ENCODE measurements at regions not wholly inside any gene's neighbourhood (a gene's known extent, or its start where the extent isn't known, plus 50 kb on each side); places are given as distances from the start of the nearest gene placed in this dataset.

DNA sequence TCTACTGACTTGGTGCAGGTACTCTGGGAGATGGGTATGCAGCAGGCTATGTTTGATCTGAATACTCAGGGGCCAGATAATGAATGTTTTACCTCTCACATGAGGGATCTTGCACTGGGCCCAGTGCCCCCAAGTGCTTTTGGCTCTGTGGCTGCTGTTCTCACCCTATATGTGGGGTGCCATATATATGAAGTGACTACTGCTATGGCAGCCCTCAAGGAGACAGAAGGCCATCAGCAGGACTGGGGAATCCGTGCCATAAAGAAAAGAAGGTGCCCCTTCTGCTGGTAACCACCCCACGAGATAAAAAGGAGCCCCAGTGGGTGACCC lies 302.1 kb downstream of the ZPLD1 start:
- H3K36me3 ChIP-seq (ENCODE audit: control insufficient read depth in 1 of 2, insufficient read depth in 2 of 2, low read length in 2 of 2), result no peaks in the 10 kb centered on the region
- no peaks in the 10 kb centered on the region for H3K9me3 ChIP-seq (ENCODE audit: control insufficient read depth in 1 of 2, low read length in 2 of 2)
- no peak overlapping the region for H3K4me3 ChIP-seq (ENCODE audit: low read depth in 1 of 2, low read length in 2 of 2)
- H3K27me3 ChIP-seq (ENCODE audit: control insufficient read depth in 1 of 2, insufficient read depth in 2 of 2, low read length in 2 of 2), result no peaks in the 10 kb centered on the region
- H3K27ac ChIP-seq (ENCODE audit: low read depth, low read length), result no peak overlapping the region
- H3K9ac ChIP-seq (ENCODE audit: low read depth in 1 of 2, low read length in 2 of 2), result no peak overlapping the region
- no peaks in the 10 kb centered on the region for H3K4me1 ChIP-seq (ENCODE audit: control insufficient read depth in 1 of 2, insufficient read depth in 2 of 2, low read length in 2 of 2)

DNA sequence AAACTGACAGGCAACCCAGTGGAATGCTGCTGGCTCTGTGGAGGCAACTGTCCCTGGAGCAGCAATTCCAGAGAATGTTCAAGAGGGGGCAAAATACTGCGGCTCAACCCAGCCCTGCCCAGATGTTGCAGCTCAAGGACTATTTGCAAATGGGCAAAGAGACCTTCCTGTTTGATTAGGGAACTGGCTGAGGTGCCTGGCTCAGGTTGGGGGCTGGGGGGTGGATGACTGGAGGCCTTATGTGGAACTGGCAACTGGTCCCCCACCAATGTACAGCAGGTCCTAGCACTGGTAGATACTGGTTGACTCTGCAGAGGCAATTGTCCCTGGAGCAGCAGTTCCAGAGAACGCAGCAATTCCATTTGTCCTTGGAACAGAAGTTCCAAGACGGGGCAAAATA lies 302.5 kb downstream of the ZPLD1 start:
- no peak overlapping the region for H3K9ac ChIP-seq (ENCODE audit: low read depth in 1 of 2, low read length in 2 of 2)
- H3K4me3 ChIP-seq (ENCODE audit: low read depth in 1 of 2, low read length in 2 of 2), result no peak overlapping the region
- no peaks in the 10 kb centered on the region for H3K36me3 ChIP-seq (ENCODE audit: control insufficient read depth in 1 of 2, insufficient read depth in 2 of 2, low read length in 2 of 2)
- H3K27me3 ChIP-seq (ENCODE audit: control insufficient read depth in 1 of 2, insufficient read depth in 2 of 2, low read length in 2 of 2), result no peaks in the 10 kb centered on the region
- no peaks in the 10 kb centered on the region for H3K4me1 ChIP-seq (ENCODE audit: control insufficient read depth in 1 of 2, insufficient read depth in 2 of 2, low read length in 2 of 2)
- no peaks in the 10 kb centered on the region for H3K9me3 ChIP-seq (ENCODE audit: control insufficient read depth in 1 of 2, low read length in 2 of 2)
- H3K27ac ChIP-seq (ENCODE audit: low read depth, low read length), result no peak overlapping the region

DNA sequence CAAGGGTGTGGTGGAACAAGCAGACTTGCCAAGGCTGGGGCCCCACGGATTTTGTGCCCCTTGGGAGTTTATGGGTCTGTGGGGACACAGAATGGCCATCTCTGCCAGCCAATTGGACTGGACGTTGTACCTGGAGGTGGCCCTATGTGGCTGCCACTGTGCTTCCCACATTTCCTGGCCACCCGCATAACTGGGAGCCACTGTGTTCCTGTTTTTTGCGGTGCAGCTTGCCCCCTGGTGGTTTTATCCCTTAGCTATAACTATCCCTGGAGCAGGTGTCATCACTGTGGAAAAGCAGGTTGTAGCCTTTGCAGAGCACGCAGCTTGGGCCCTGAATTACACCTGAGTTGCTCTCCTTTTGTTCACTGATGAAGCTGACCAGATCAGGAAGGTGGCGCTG lies 306.3 kb downstream of the ZPLD1 start:
- Histone ChIP-seq H3K27ac (ENCODE audit: low read depth, low read length) (no peak overlapping the region), H3K9ac (ENCODE audit: low read depth in 1 of 2, low read length in 2 of 2) (no peak overlapping the region)

GRCh38 chr3:102741694-102742093 lies 306.9 kb downstream of the ZPLD1 start:
- Histone ChIP-seq H3K36me3 (ENCODE audit: control insufficient read depth in 1 of 2, insufficient read depth in 2 of 2, low read length in 2 of 2) (no peaks in the 10 kb centered on the region), H3K27me3 (ENCODE audit: control insufficient read depth in 1 of 2, insufficient read depth in 2 of 2, low read length in 2 of 2) (no peaks in the 10 kb centered on the region), H3K4me1 (ENCODE audit: control insufficient read depth in 1 of 2, insufficient read depth in 2 of 2, low read length in 2 of 2) (no peaks in the 10 kb centered on the region), H3K9me3 (ENCODE audit: control insufficient read depth in 1 of 2, low read length in 2 of 2) (no peaks in the 10 kb centered on the region), H3K4me3 (ENCODE audit: low read depth in 1 of 2, low read length in 2 of 2) (no peak overlapping the region), H3K9ac (ENCODE audit: low read depth in 1 of 2, low read length in 2 of 2) (no peak overlapping the region), H3K27ac (ENCODE audit: low read depth, low read length) (no peak overlapping the region)

More for the DNA sequence above, 306.3 kb downstream of the ZPLD1 start:
- no peak overlapping the region for H3K4me3 ChIP-seq (ENCODE audit: low read depth in 1 of 2, low read length in 2 of 2)
- no peaks in the 10 kb centered on the region for H3K27me3 ChIP-seq (ENCODE audit: control insufficient read depth in 1 of 2, insufficient read depth in 2 of 2, low read length in 2 of 2)
- no peaks in the 10 kb centered on the region for H3K9me3 ChIP-seq (ENCODE audit: control insufficient read depth in 1 of 2, low read length in 2 of 2)
- no peaks in the 10 kb centered on the region for H3K4me1 ChIP-seq (ENCODE audit: control insufficient read depth in 1 of 2, insufficient read depth in 2 of 2, low read length in 2 of 2)
- H3K36me3 ChIP-seq (ENCODE audit: control insufficient read depth in 1 of 2, insufficient read depth in 2 of 2, low read length in 2 of 2), result no peaks in the 10 kb centered on the region

GRCh38 chr3:102745881-102746280 lies 311.1 kb downstream of the ZPLD1 start:
- Histone ChIP-seq H3K9ac (ENCODE audit: low read depth in 1 of 2, low read length in 2 of 2) (no peak overlapping the region), H3K27ac (ENCODE audit: low read depth, low read length) (no peak overlapping the region), H3K27me3 (ENCODE audit: control insufficient read depth in 1 of 2, insufficient read depth in 2 of 2, low read length in 2 of 2) (no peaks in the 10 kb centered on the region), H3K4me3 (ENCODE audit: low read depth in 1 of 2, low read length in 2 of 2) (no peak overlapping the region), H3K36me3 (ENCODE audit: control insufficient read depth in 1 of 2, insufficient read depth in 2 of 2, low read length in 2 of 2) (no peaks in the 10 kb centered on the region), H3K9me3 (ENCODE audit: control insufficient read depth in 1 of 2, low read length in 2 of 2) (no peaks in the 10 kb centered on the region), H3K4me1 (ENCODE audit: control insufficient read depth in 1 of 2, insufficient read depth in 2 of 2, low read length in 2 of 2) (no peaks in the 10 kb centered on the region)

DNA sequence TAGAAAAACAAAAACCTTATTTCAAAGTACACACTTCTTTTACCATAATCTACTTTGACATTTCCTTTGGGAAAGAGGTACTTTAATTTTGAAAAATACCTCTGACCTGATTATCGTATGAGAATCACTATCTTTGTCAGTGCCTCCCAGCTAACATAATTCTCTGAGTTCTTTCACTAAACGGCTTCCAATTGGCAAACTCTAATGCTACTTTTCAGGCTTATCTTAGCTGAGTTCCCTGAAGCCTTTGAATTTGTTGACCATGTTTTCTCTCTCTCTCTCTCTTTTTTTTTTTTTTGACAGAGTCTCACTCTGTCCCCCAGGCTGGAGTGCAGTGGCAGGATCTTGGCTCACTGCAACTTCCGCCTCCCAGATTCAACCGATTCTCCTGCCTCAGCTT lies 312.8 kb downstream of the ZPLD1 start:
- no peaks in the 10 kb centered on the region for H3K36me3 ChIP-seq (ENCODE audit: control insufficient read depth in 1 of 2, insufficient read depth in 2 of 2, low read length in 2 of 2)

DNA sequence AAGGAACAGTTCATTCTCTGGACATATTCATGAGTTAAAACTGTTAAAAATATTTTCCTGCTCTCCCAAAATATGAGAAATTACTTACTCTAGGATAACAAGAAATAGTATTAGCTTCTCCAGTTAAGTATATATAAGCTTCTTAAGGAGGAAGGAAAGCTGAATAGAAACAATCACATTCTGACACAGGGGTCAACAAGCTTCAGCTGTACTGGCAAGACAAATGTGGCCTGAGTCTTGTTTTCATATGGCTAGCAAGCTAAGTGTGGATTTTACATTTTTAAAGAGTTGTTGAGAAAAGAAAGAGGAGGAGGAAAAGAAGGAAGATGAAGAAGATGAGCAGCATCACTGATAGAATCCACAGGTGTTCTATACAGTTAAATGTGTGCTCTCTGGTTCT lies 313.8 kb downstream of the ZPLD1 start:
- no peaks in the 10 kb centered on the region for H3K9me3 ChIP-seq (ENCODE audit: control insufficient read depth in 1 of 2, low read length in 2 of 2)
- H3K9ac ChIP-seq (ENCODE audit: low read depth in 1 of 2, low read length in 2 of 2), result no peak overlapping the region

More for the DNA sequence above, 312.8 kb downstream of the ZPLD1 start:
- no peaks in the 10 kb centered on the region for H3K4me1 ChIP-seq (ENCODE audit: control insufficient read depth in 1 of 2, insufficient read depth in 2 of 2, low read length in 2 of 2)
- H3K9me3 ChIP-seq (ENCODE audit: control insufficient read depth in 1 of 2, low read length in 2 of 2), result no peaks in the 10 kb centered on the region
- no peak overlapping the region for H3K4me3 ChIP-seq (ENCODE audit: low read depth in 1 of 2, low read length in 2 of 2)
- no peak overlapping the region for H3K9ac ChIP-seq (ENCODE audit: low read depth in 1 of 2, low read length in 2 of 2)
- H3K27ac ChIP-seq (ENCODE audit: low read depth, low read length), result no peak overlapping the region
- no peaks in the 10 kb centered on the region for H3K27me3 ChIP-seq (ENCODE audit: control insufficient read depth in 1 of 2, insufficient read depth in 2 of 2, low read length in 2 of 2)

DNA sequence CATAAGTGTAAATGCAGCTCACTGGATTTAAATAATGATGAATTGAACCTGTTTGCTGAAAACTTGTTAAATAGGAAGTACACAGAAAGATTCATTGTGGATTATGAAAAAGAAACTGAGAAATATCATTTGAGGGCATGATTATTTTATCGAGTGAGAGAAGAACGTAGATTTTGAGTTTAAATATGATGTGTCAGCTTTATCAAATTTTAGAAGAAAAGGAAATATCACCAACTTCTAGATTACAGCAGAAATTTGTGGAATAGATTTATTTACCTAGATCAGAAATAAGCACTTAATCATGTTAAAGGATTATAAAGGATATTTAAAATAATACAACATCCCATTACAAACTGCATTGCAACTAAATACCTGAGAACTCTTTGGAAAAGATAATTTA lies 315.5 kb downstream of the ZPLD1 start:
- Histone ChIP-seq H3K27me3 (ENCODE audit: control insufficient read depth in 1 of 2, insufficient read depth in 2 of 2, low read length in 2 of 2) (no peaks in the 10 kb centered on the region), H3K4me3 (ENCODE audit: low read depth in 1 of 2, low read length in 2 of 2) (no peak overlapping the region), H3K9ac (ENCODE audit: low read depth in 1 of 2, low read length in 2 of 2) (no peak overlapping the region), H3K36me3 (ENCODE audit: control insufficient read depth in 1 of 2, insufficient read depth in 2 of 2, low read length in 2 of 2) (no peaks in the 10 kb centered on the region), H3K9me3 (ENCODE audit: control insufficient read depth in 1 of 2, low read length in 2 of 2) (no peaks in the 10 kb centered on the region), H3K27ac (ENCODE audit: low read depth, low read length) (no peak overlapping the region), H3K4me1 (ENCODE audit: control insufficient read depth in 1 of 2, insufficient read depth in 2 of 2, low read length in 2 of 2) (no peaks in the 10 kb centered on the region)

More for the DNA sequence above, 313.8 kb downstream of the ZPLD1 start:
- no peaks in the 10 kb centered on the region for H3K27me3 ChIP-seq (ENCODE audit: control insufficient read depth in 1 of 2, insufficient read depth in 2 of 2, low read length in 2 of 2)
- no peak overlapping the region for H3K27ac ChIP-seq (ENCODE audit: low read depth, low read length)
- H3K4me1 ChIP-seq (ENCODE audit: control insufficient read depth in 1 of 2, insufficient read depth in 2 of 2, low read length in 2 of 2), result no peaks in the 10 kb centered on the region
- no peaks in the 10 kb centered on the region for H3K36me3 ChIP-seq (ENCODE audit: control insufficient read depth in 1 of 2, insufficient read depth in 2 of 2, low read length in 2 of 2)
- no peak overlapping the region for H3K4me3 ChIP-seq (ENCODE audit: low read depth in 1 of 2, low read length in 2 of 2)

- no peaks in the 10 kb centered on the region for H3K4me1 ChIP-seq (ENCODE audit: control insufficient read depth in 1 of 2, insufficient read depth in 2 of 2, low read length in 2 of 2)
- H3K4me3 ChIP-seq (ENCODE audit: low read depth in 1 of 2, low read length in 2 of 2), result no peak overlapping the region
- no peaks in the 10 kb centered on the region for H3K9me3 ChIP-seq (ENCODE audit: control insufficient read depth in 1 of 2, low read length in 2 of 2)
- no peak overlapping the region for H3K27ac ChIP-seq (ENCODE audit: low read depth, low read length)
- no peaks in the 10 kb centered on the region for H3K27me3 ChIP-seq (ENCODE audit: control insufficient read depth in 1 of 2, insufficient read depth in 2 of 2, low read length in 2 of 2)
- H3K36me3 ChIP-seq (ENCODE audit: control insufficient read depth in 1 of 2, insufficient read depth in 2 of 2, low read length in 2 of 2), result no peaks in the 10 kb centered on the region
- no peak overlapping the region for H3K9ac ChIP-seq (ENCODE audit: low read depth in 1 of 2, low read length in 2 of 2)
Observed at GRCh38 chr3:102753901-102754300, 319.1 kb downstream of the ZPLD1 start.

DNA sequence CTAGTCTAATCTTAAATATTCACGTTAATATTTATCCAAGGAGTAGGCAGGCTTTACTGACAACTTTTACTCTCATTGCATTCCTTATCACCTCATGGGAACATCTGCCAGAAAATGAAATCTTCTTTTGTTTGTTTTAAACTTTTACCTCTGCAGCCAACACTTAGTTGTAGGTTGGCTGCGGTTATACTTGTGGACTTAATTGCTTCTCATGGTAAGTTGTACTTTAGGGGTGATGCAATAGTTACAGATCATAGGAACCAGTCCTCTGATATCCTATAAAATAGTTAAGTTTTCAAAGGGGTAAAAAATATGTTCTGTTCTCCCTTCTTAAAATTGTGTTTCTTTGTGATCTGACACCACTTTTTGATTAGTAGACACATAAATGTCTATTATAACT lies 321.9 kb downstream of the ZPLD1 start:
- no peaks in the 10 kb centered on the region for H3K9me3 ChIP-seq (ENCODE audit: control insufficient read depth in 1 of 2, low read length in 2 of 2)
- no peaks in the 10 kb centered on the region for H3K36me3 ChIP-seq (ENCODE audit: control insufficient read depth in 1 of 2, insufficient read depth in 2 of 2, low read length in 2 of 2)
- H3K27me3 ChIP-seq (ENCODE audit: control insufficient read depth in 1 of 2, insufficient read depth in 2 of 2, low read length in 2 of 2), result no peaks in the 10 kb centered on the region
- no peaks in the 10 kb centered on the region for H3K4me1 ChIP-seq (ENCODE audit: control insufficient read depth in 1 of 2, insufficient read depth in 2 of 2, low read length in 2 of 2)
- no peak overlapping the region for H3K9ac ChIP-seq (ENCODE audit: low read depth in 1 of 2, low read length in 2 of 2)
- no peak overlapping the region for H3K27ac ChIP-seq (ENCODE audit: low read depth, low read length)
- H3K4me3 ChIP-seq (ENCODE audit: low read depth in 1 of 2, low read length in 2 of 2), result no peak overlapping the region

DNA sequence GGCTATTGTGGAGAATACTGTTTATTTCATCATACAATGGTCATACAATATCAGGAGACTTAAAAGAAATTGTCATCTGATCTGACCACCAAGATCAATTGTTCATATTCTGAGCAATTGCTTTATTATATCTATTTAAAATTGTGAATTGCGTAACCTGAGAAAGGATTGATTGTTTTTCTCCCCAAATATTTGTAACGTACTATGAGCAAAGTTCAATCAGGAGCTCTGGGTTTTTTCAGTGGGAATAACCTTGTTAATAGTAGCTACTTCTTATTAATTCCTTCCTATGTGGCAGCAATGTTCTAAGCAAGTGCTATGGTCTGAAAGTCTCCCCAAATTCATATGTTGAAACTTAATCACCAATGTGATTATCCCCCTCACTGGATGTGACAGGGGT lies 323.1 kb downstream of the ZPLD1 start:
- H3K4me1 ChIP-seq (ENCODE audit: control insufficient read depth in 1 of 2, insufficient read depth in 2 of 2, low read length in 2 of 2), result no peaks in the 10 kb centered on the region
- no peaks in the 10 kb centered on the region for H3K36me3 ChIP-seq (ENCODE audit: control insufficient read depth in 1 of 2, insufficient read depth in 2 of 2, low read length in 2 of 2)
- H3K27ac ChIP-seq (ENCODE audit: low read depth, low read length), result no peak overlapping the region
- no peaks in the 10 kb centered on the region for H3K9me3 ChIP-seq (ENCODE audit: control insufficient read depth in 1 of 2, low read length in 2 of 2)
- H3K4me3 ChIP-seq (ENCODE audit: low read depth in 1 of 2, low read length in 2 of 2), result no peak overlapping the region
- no peaks in the 10 kb centered on the region for H3K27me3 ChIP-seq (ENCODE audit: control insufficient read depth in 1 of 2, insufficient read depth in 2 of 2, low read length in 2 of 2)
- no peak overlapping the region for H3K9ac ChIP-seq (ENCODE audit: low read depth in 1 of 2, low read length in 2 of 2)
